WTC11 (cell line): ENCODE measurements at regions not wholly inside any gene's neighbourhood (a gene's known extent, or its start where the extent isn't known, plus 50 kb on each side); places are given as distances from the start of the nearest gene placed in this dataset.

Source experiments
- ATAC-seq: fragments of 200-7000 bp; cut with Tn5 transposase; 2 replicates; pipeline ENCODE4 v1.10.0; 2021; ENCODE audit warnings: mild to moderate bottlenecking, moderate library complexity
- CTCF ChIA-PET: fragments of 300-600 bp; sonication (Branson Sonifier 250); formaldehyde crosslinking; loops from one replicate; lab custom pipeline; 2021; ENCODE audit warnings: antibody characterized with exemption; lab: Charles Lee
- POLR2A ChIA-PET: fragments of 350-600 bp; sonication (Branson Sonifier 250); formaldehyde crosslinking; loops from one replicate; lab custom pipeline; 2021; ENCODE audit warnings: antibody characterized with exemption; lab: Charles Lee
- DNase-seq: peaks from one replicate; pipeline ENCODE4 v3.0.0; 2021; ENCODE audit warnings: low spot score
- H3K27ac Mint-ChIP-seq: 2 replicates; pipeline ENCODE4 v1.8.0; 2021; ENCODE audit warnings: mixed read lengths
- H3K27me3 Mint-ChIP-seq: 2 replicates; pipeline ENCODE4 v1.8.0; 2021; ENCODE audit warnings: low read depth, mild to moderate bottlenecking, moderate library complexity, mixed read lengths
- H3K36me3 Mint-ChIP-seq: 2 replicates; pipeline ENCODE4 v1.8.0; 2021; ENCODE audit warnings: mixed read lengths
- H3K4me1 Mint-ChIP-seq: 2 replicates; pipeline ENCODE4 v1.8.0; 2022; ENCODE audit warnings: mixed read lengths
- H3K4me3 Mint-ChIP-seq: 2 replicates; pipeline ENCODE4 v1.8.0; 2021; ENCODE audit warnings: mild to moderate bottlenecking, moderate library complexity, mixed read lengths
- H3K9me3 Mint-ChIP-seq: 2 replicates; pipeline ENCODE4 v1.8.0; 2021; ENCODE audit warnings: mixed read lengths
- AFF4 ChIP-seq: sonication (generic); formaldehyde crosslinking; IDR thresholded peaks from 2 replicates; pipeline ENCODE4 v1.8.1; 2023; ENCODE audit warnings: mild to moderate bottlenecking, missing genetic modification reagents, borderline replicate concordance
- CREB1 ChIP-seq: sonication (generic); formaldehyde crosslinking; IDR thresholded peaks from 2 replicates; pipeline ENCODE4 v1.8.0; 2023; ENCODE audit warnings: mild to moderate bottlenecking, missing genetic modification reagents
- CREM ChIP-seq: sonication (generic); formaldehyde crosslinking; IDR thresholded peaks from 2 replicates; pipeline ENCODE4 v1.8.1; 2022; ENCODE audit warnings: mild to moderate bottlenecking, missing genetic modification reagents, moderate library complexity
- EMX1 ChIP-seq: fragments of 250-450 bp; sonication (Bioruptor Pico); IDR thresholded peaks from 2 replicates; pipeline ENCODE4 v1.8.0; 2021; ENCODE audit warnings: mild to moderate bottlenecking
- IRF2 ChIP-seq: sonication (generic); formaldehyde crosslinking; IDR thresholded peaks from 2 replicates; pipeline ENCODE4 v1.8.0; 2022; ENCODE audit warnings: low read depth, missing genetic modification reagents, borderline replicate concordance
- NR2C2 ChIP-seq: sonication (generic); formaldehyde crosslinking; IDR thresholded peaks from 2 replicates; pipeline ENCODE4 v1.8.0; 2022; ENCODE audit warnings: mild to moderate bottlenecking, missing genetic modification reagents
- RORB ChIP-seq: fragments of 250-450 bp; sonication (Bioruptor Pico); IDR thresholded peaks from 2 replicates; pipeline ENCODE4 v1.9.0; 2021; ENCODE audit warnings: mild to moderate bottlenecking
- USF2 ChIP-seq: sonication (generic); formaldehyde crosslinking; IDR thresholded peaks from 2 replicates; pipeline ENCODE4 v1.8.1; 2023; ENCODE audit warnings: mild to moderate bottlenecking, missing genetic modification reagents, moderate library complexity
- ZBTB21 ChIP-seq: sonication (generic); formaldehyde crosslinking; IDR thresholded peaks from 2 replicates; pipeline ENCODE4 v1.8.1; 2023; ENCODE audit warnings: mild to moderate bottlenecking, missing genetic modification reagents, borderline replicate concordance
- ZNF121 ChIP-seq: sonication (generic); formaldehyde crosslinking; IDR thresholded peaks from 2 replicates; pipeline ENCODE4 v1.8.0; 2023; ENCODE audit warnings: missing genetic modification reagents
- ZNF138 ChIP-seq: sonication (generic); formaldehyde crosslinking; conservative IDR thresholded peaks from 2 replicates; pipeline ENCODE4 v1.8.1; 2022; ENCODE audit warnings: mild to moderate bottlenecking, moderate library complexity, missing genetic modification reagents
- ZNF263 ChIP-seq: sonication (generic); formaldehyde crosslinking; IDR thresholded peaks from 2 replicates; pipeline ENCODE4 v1.8.1; 2022; ENCODE audit warnings: low read depth, mild to moderate bottlenecking, moderate library complexity, missing genetic modification reagents
- ZNF317 ChIP-seq: sonication (generic); formaldehyde crosslinking; IDR thresholded peaks from 2 replicates; pipeline ENCODE4 v1.8.1; 2023; ENCODE audit warnings: low read depth, mild to moderate bottlenecking, moderate library complexity, missing genetic modification reagents, borderline replicate concordance
- ZNF416 ChIP-seq: fragments of 250-450 bp; sonication (Bioruptor Pico); IDR thresholded peaks from 2 replicates; pipeline ENCODE4 v1.9.0; 2021; ENCODE audit warnings: mild to moderate bottlenecking, inconsistent platforms
- TF ChIP-seq, protein P1 (sequence below): sonication (generic); formaldehyde crosslinking; IDR thresholded peaks from 2 replicates; pipeline ENCODE4 v1.8.0; 2022; ENCODE audit warnings: mild to moderate bottlenecking, missing genetic modification reagents
- TF ChIP-seq, protein P2 (sequence below): sonication (generic); formaldehyde crosslinking; IDR thresholded peaks from 2 replicates; pipeline ENCODE4 v1.8.1; 2022; ENCODE audit warnings: low read depth, mild to moderate bottlenecking, moderate library complexity, missing genetic modification reagents, borderline replicate concordance
- TF ChIP-seq, protein P3 (sequence below): sonication (generic); formaldehyde crosslinking; IDR thresholded peaks from 2 replicates; pipeline ENCODE4 v1.8.0; 2022; ENCODE audit warnings: mild to moderate bottlenecking, missing genetic modification reagents
- TF ChIP-seq, protein P4 (sequence below): sonication (generic); formaldehyde crosslinking; IDR thresholded peaks from 2 replicates; pipeline ENCODE4 v1.8.1; 2022; ENCODE audit warnings: missing genetic modification reagents, borderline replicate concordance

GRCh38 chr6:91042656-91043055 lies 455.8 kb upstream of the MAP3K7 start:
- H3K4me1 Mint-ChIP-seq = no peaks in the 10 kb centered on the region
- TF ChIP-seq USF2 = no peak
- TF ChIP-seq NR2C2 (CRISPR knock-in tag) = no peak
- no peak for TF ChIP-seq ZBTB21 (CRISPR knock-in tag)
- no peak for TF ChIP-seq ZNF317
- TF ChIP-seq, protein P1, sequence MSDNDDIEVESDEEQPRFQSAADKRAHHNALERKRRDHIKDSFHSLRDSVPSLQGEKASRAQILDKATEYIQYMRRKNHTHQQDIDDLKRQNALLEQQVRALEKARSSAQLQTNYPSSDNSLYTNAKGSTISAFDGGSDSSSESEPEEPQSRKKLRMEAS (CRISPR knock-in tag) = no peak
- TF ChIP-seq CREM (CRISPR knock-in tag) = no peak
- TF ChIP-seq, protein P2, sequence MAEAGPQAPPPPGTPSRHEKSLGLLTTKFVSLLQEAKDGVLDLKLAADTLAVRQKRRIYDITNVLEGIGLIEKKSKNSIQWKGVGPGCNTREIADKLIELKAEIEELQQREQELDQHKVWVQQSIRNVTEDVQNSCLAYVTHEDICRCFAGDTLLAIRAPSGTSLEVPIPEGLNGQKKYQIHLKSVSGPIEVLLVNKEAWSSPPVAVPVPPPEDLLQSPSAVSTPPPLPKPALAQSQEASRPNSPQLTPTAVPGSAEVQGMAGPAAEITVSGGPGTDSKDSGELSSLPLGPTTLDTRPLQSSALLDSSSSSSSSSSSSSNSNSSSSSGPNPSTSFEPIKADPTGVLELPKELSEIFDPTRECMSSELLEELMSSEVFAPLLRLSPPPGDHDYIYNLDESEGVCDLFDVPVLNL (CRISPR knock-in tag) = no peak
- no peak for TF ChIP-seq EMX1
- no peak for TF ChIP-seq RORB (CRISPR knock-in tag)
- TF ChIP-seq, all 79 proteins: peak for 0
- ATAC-seq = no peak
- no peak for DNase-seq
- CTCF ChIA-PET = no interaction called here
- no peak overlapping the region for H3K27ac Mint-ChIP-seq
- H3K27me3 Mint-ChIP-seq = peaks cover 3% of the 10 kb centered on the region; the same call in 1 of the 2 replicates
- no peak overlapping the region for H3K4me3 Mint-ChIP-seq
- H3K9me3 Mint-ChIP-seq = peaks cover 8% of the 10 kb centered on the region; the same call in 1 of the 2 replicates
- no peaks in the 10 kb centered on the region for H3K36me3 Mint-ChIP-seq
- POLR2A ChIA-PET = no interaction called here

DNA sequence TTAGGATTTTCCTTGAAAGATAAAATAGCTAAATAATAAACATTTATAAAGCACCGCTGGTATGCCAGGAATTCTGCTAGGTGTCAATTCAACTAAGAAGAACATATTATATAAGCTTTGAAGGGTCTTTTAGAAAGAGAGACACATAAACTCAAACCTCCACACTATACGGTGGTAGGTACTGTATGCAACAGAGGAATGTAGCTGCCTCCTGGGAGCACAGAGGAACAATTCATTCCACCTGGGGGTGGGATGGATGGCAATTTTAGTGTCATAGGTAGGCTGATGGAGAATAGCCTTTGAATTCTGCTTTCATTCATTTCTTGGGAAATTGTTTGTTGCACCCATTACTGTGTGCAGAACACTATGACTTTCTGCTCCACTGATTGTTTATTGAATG lies 447.1 kb upstream of the MAP3K7 start:
- TF ChIP-seq, protein P3, sequence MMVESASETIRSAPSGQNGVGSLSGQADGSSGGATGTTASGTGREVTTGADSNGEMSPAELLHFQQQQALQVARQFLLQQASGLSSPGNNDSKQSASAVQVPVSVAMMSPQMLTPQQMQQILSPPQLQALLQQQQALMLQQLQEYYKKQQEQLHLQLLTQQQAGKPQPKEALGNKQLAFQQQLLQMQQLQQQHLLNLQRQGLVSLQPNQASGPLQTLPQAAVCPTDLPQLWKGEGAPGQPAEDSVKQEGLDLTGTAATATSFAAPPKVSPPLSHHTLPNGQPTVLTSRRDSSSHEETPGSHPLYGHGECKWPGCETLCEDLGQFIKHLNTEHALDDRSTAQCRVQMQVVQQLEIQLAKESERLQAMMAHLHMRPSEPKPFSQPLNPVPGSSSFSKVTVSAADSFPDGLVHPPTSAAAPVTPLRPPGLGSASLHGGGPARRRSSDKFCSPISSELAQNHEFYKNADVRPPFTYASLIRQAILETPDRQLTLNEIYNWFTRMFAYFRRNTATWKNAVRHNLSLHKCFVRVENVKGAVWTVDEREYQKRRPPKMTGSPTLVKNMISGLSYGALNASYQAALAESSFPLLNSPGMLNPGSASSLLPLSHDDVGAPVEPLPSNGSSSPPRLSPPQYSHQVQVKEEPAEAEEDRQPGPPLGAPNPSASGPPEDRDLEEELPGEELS (CRISPR knock-in tag) = no peak
- TF ChIP-seq IRF2 = no peak
- no peak for TF ChIP-seq NR2C2 (CRISPR knock-in tag)
- no peak for TF ChIP-seq ZNF263 (CRISPR knock-in tag)
- no peak for TF ChIP-seq ZNF121 (CRISPR knock-in tag)
- no peak for TF ChIP-seq AFF4 (CRISPR knock-in tag)
- no peak for TF ChIP-seq ZNF138 (CRISPR knock-in tag)
- TF ChIP-seq ZNF416 = no peak
- no peak for TF ChIP-seq CREB1 (CRISPR knock-in tag)
- TF ChIP-seq, protein P4, sequence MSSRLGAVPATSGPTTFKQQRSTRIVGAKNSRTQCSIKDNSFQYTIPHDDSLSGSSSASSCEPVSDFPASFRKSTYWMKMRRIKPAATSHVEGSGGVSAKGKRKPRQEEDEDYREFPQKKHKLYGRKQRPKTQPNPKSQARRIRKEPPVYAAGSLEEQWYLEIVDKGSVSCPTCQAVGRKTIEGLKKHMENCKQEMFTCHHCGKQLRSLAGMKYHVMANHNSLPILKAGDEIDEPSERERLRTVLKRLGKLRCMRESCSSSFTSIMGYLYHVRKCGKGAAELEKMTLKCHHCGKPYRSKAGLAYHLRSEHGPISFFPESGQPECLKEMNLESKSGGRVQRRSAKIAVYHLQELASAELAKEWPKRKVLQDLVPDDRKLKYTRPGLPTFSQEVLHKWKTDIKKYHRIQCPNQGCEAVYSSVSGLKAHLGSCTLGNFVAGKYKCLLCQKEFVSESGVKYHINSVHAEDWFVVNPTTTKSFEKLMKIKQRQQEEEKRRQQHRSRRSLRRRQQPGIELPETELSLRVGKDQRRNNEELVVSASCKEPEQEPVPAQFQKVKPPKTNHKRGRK (CRISPR knock-in tag) = no peak
- TF ChIP-seq, protein P1 (CRISPR knock-in tag) = no peak
- TF ChIP-seq ZNF317 = no peak
- Mint-ChIP-seq H3K9me3 (no peaks in the 10 kb centered on the region), H3K27ac (no peak overlapping the region), H3K36me3 (no peaks in the 10 kb centered on the region), H3K4me3 (no peak overlapping the region), H3K4me1 (peaks cover 42% of the 10 kb centered on the region), H3K27me3 (no peaks in the 10 kb centered on the region)
- ChIA-PET POLR2A (no interaction called here), CTCF (interaction anchor here (0.6 to 1.6 kb wide), 2 partner anchors 48 to 88 kb away, joined by 4 read pairs; no protein-coding TSS in a partner anchor)
- DNase-seq = no peak
- ATAC-seq = peak; percentile 56
